DMS79 (cell line): ENCODE measurements at regions not wholly inside any gene's neighbourhood (a gene's known extent, or its start where the extent isn't known, plus 50 kb on each side); places are given as distances from the start of the nearest gene placed in this dataset.
A peak's percentile ranks its signal among the peaks of the same experiment; 100 is the strongest.
"Not testable (repeated sequence)": the region's sequence is repeated elsewhere in the genome, so short reads cannot be mapped to it uniquely, and the experiment has no call there.

Experiments
- DNase-seq: peaks from one replicate; lab custom pipeline; 2025; lab: John Stamatoyannopoulos, UW

DNA sequence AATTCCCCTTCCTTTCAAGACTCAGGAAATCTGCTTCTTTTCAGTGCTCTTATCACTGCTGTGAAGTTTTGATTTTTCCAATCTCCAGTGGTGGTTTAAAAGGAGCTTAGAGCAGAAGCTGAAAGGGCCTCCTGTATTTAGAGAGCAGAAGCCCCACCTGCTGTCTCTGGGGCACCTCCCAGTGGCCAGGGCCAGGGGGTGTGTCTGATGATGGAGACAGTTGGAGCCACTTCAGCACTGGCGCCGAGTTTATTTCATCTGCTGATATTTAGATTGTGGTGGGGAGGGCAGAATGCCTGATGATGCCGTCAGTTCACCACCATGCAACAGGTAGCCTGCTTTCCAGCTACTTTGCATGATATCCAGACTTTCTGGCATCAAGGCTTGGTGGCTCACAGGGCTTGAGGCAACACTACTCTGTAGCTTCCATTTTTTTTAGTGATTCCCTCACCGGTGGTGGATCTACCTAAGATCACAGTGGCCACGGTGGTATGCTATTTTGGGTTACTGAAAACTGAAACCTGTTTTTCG is 371.9 kb downstream of the KCNRG start:
- no peak for DNase-seq

DNA sequence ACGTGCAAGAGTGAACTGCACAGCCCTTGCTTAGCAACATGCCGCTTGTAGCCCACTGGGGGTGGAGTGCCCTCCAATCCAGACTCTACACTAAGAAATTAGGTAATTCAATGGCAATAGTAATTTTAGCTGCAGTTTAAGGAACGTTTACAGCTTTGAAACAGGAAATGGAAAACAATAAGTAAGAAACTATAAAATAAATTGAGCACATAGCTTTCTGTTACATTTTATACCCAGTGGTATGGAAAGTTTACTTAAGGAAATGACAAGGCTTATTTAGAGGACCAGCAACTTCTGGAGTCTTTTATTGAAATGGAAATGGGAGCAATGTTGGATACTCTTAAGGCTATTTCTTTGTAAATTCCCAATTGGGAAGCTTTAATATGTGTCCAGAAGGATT is 373.2 kb downstream of the KCNRG start:
- DNase-seq, result no peak

DNA sequence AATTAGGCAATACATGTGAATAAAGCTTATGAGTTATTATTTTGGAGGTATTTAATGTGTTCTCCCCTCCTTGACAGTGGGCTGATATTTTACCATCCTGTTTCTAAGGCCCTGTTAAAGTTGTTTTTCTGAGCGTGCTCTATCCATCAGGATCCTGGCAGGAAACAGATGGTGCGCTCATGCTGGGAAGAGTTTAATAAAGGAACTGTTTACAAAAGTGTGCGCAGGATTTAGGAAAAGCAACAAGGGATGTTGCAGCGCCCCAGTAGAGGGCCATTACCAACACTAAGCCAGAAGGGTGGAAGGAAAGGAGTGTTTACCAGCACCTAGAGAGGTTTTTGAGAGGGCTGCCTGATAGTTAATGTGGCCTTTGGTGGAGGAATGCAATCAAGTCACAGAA is 374.5 kb downstream of the KCNRG start:
- DNase-seq, result no peak

DNA sequence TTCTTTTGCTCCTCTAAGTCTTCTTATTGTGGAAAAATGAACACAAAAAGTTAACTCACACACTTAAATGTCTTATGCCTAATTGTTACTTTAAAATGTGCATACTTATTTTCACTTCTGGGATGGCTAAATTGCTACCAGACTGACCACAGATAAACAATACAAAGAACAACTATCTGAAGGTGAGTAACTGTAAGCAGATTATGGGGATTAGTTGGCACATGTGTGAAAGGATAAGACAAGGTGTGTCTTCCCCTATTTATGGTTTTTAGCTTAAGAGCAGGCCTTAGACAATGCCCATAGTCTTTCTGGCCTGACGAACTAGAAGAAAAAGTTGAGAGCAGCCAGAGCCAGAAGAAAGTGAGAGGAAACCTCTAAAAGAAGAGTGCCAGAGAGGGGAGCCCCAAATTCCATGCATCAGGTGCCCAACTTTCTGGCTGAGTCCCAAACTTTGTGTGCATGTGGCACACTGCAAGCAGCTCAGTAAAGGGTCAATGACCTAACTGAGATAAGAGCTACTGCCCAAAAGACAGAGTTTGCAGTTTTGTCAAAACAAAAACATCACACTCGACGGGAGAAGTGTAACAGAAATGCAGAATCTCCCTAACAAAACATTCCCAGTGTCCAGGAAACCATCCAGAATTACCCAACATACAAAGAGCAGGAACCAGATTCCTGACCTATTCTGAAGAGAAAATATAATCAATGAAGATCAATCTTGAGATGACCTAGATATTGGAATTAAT is 375.4 kb downstream of the KCNRG start:
- no peak for DNase-seq

DNA sequence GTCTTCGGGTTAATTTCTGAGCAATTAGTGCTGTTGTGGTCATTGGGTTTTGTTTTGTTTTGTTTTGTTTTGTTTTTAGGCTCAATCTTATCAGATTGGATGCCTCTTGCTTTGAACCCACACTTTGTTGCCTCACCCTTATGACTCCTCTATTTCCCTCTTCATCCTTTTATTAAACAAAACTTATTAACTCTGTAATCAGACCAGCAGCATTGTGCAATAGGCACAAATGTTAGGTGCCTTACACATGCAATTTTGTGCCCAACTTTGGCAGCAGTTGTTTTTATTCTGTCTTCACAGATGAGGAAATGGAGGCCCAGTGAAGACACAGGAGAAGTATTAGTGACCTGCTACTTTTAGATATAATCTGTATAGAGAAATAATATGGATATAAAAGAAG is 377.7 kb downstream of the KCNRG start:
- DNase-seq, result no peak

DNA sequence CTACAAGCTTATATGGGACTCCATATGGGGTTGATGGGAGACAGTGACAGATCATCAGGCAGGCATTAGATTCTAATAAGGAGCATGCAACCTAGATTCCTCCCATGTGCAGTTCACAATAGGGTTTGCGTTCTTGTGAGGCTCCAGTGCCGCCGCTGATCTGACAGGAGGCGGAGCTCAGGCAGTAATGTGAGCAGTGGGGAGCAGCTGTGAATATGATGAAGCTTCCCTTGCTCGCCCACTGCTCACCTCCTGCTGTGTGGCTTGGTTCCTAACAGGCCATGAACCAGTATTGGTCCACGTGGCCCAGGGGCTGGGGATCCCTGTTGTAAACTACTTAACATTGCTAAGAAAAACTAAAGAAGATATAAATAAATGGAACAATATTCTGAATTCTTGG is 378.4 kb downstream of the KCNRG start:
- DNase-seq, result no peak

DNA sequence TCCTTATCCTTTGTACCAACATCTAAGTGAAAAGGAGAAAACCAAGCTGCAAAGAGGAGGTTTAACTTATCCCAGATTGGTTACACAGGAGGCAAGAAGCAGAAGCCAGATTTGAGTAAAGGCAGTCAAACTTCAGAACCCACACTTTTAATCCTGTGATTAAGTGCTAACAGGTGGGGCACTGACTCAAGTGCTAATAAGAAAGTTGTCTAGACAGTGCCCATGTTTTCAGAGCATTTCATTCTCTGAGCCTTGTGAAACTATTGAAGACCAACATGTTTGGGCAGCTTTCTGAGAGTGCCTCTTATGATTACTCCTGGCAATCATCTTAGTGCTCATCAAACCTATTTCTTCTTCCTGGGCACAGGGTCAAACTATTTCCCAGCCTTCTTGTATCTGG is 380.8 kb downstream of the KCNRG start:
- peak; percentile 6 for DNase-seq

DNA sequence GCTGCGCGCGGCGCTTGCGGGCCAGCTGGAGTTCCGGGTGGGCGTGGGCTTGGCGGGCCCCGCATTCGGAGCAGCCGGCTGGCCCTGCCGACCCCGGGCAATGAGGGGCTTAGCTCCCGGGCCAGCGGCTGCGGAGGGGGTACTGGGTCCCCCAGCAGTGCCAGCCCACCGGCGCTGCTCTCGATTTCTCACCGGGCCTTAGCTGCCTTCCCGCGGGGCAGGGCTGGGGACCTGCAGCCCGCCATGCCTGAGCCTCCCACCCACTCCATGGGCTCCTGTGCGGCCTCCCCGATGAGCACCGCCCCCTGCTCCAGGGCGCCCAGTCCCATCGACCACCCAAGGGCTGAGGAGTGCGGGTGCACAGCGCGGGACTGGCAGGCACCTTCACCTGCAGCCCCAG is 381.4 kb downstream of the KCNRG start:
- not testable (repeated sequence) for DNase-seq

DNA sequence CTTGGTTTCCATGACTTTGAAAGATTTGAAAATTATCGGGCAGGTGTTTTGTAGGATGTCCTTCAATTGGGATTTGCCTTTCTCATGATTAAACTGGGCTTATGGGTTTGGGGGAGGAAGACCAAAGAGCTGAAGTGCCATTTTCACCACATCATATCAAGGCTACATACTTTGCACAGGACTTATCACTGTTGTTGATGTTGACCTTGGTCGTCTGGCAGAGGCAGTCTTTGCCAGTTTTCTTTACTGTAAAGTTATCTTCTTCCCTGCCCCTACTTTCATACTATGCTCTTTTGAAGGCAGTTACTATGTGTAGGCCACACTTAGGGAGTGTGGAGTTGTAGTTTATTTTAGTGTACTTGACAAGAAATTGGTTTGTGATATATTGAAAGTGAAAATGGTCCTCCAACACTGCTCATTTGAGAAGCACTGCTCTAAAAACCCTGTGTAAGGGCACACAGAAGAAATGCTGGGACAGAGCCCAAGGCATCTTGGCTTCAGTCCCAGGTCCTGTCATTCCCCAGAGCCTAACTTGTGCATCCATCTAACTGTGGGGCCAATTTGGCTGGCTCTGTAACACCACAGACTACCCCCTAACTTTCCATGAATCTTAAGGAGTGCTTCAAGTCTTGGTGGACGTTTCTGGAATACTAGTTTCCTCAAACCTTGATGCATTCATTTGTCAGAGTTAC is 384.9 kb downstream of the KCNRG start:
- no peak for DNase-seq

DNA sequence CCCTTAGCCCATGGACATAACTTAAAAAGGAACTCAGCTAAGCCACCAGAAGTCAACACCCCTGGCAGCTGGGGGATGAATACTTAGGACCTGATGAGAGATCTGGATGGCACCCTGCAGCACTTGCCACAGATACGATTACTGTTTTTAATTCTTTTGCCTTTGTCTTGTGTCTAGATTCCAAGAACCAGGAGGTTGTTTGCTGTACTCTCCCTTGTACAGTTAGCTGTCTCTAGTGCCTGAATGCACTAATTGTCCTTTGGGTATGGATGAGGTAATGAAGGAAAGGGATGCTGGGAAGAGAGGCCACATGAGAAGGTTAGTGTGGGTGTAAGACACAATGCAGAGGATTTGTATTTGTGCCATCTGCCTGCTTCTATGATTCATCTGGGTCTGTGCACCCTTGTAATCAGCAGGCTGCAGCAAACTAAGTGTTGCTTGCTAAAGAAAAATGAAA is 385.8 kb downstream of the KCNRG start:
- no peak for DNase-seq

DNA sequence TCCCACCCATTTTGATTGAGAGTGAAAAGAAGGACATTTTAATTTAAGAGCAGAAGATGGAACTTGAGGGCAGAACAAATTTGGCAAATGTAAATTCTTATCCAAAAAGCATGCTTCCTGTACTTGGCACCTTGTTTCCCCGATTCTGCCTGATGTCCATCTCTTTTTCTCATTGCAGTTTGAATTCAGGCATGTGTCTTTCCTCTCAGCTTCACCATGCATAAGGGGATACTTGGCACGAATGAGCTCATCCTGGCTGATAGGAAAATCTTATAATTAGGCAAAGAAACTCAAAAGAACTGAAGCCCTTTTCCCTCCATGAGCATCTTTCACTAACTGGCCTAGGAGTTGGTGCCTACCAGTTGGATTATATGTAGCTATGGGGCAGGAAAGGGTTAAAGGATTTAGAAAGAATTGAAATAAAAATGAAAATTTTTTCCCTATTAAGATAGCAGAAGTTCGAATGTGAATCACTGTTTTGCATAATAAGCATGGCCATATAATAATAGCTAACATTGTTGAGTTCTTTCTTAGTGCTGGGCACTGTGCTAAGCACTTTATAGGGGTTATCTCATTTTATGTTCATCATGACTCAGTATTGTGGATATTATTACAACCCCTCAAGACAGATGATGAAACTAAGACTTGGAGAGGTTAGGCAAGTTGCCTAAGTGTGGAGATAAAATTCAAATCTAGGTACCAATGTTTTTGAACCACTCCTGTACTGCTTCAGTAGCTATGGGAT is 386.6 kb downstream of the KCNRG start:
- DNase-seq, result no peak

DNA sequence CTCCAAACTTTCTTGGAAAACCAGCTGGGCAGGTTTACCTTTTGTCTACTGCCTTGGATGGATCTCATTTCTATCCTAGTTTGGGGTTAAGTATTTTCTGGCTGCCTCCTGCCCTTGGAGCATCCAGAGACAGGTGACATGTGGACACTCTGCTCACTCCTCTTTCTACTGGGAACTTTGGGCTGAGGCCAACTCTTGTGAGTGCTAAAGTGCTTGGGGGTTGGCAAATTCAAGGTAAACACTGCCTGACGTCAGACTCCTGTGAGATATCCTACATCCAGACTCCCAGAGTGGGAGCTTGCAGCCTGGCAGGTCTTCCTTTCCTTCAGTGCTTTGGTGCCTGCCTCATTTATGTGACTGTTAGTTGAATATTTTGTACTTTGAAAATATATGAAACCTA is 388.1 kb downstream of the KCNRG start:
- DNase-seq, result peak; percentile 8

DNA sequence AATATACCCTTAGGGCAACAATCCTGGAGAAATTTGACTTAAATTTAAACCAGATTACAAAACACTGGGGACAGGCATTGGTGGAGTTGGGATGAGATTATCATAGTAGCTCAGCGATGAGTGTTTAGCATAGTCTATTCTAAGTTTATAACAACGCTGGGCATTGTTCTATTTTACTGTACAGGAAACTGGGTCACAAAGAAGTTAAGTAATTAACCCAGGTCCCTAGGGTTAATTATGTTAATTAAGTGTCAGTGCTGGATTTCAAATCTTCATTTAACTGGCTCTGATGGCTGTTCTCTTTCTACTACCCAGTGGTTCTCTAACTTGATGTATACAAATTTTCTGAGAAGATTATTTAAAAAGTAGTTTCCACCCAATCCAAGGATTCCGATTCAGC is 388.9 kb downstream of the KCNRG start:
- DNase-seq, result no peak

DNA sequence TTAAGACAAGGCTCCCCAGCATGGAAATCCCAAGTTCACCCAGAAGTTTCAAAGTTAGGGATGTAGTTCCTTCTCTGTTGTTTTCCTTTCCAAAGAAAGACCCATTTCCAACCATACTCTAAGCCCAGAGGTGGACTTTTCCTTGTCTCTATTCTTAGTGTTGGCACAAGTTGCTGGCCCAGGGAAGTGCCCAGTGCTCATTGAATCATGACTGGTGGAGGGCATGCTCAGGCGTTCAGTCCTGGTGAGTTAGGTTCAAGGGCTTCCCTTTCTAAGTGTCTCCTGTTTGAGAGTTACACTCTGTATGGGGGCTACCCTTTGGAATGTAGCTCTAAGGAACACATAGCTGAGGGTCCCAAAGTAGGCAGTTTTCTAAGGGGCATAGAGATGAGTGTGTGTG is 389.5 kb downstream of the KCNRG start:
- no peak for DNase-seq

DNA sequence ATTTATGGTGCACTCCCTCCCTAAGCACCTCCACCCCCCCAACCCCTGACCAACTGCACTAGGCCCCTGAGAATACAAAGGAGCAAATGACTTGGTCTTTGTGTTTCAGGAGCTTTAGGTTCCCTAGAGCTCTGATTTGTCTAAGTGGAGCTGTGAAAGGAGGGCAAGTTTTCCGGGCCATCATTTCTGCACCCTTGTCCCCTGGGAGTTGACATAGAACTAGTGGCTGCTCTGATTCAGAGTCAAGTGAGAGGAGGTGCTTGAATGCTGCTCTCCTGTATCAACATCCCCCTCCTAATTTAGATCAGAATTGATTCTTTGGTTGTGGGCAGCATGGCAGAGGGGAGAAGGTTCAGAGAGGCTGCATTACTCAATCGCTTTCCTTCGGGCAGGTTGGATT is 391.6 kb downstream of the KCNRG start:
- no peak for DNase-seq

DNA sequence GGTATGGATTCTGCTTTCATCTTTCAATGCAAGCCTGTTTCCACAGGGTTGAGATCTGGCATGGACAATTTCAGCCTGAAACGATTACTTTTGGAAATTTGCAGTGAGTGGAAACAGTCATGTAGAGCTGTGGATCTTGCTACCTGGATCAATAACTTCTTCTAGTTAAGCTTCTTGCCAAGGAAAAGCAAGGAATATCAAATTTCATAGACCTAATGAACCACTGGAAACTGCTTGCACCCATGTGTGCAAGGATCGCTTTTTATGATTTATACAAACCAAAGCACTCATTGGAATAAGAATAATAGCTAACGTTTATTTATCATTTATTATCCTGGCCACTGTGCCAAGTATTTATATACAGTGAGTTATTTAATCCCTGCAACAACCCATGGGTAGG is 392.8 kb downstream of the KCNRG start:
- no peak for DNase-seq

DNA sequence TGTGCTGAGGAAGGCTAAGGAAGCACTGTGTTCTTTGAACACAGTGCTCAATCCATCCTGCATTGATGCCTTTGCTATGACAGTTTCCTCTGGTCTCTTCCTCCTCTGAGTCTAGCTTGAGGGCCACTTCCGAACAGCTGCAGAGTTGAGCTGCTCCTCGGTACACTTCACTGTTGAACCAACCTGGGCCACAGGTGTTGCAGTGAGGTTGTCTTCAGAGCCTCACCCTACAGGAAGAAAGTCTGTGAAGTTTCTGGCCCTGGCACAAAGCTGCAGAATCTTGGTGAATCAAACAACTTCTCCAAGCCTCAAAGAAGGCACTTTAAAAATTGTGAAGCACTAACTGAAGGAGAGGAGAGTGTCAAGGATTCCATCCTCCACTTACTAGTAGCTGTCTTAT is 394.0 kb downstream of the KCNRG start:
- DNase-seq, result no peak

DNA sequence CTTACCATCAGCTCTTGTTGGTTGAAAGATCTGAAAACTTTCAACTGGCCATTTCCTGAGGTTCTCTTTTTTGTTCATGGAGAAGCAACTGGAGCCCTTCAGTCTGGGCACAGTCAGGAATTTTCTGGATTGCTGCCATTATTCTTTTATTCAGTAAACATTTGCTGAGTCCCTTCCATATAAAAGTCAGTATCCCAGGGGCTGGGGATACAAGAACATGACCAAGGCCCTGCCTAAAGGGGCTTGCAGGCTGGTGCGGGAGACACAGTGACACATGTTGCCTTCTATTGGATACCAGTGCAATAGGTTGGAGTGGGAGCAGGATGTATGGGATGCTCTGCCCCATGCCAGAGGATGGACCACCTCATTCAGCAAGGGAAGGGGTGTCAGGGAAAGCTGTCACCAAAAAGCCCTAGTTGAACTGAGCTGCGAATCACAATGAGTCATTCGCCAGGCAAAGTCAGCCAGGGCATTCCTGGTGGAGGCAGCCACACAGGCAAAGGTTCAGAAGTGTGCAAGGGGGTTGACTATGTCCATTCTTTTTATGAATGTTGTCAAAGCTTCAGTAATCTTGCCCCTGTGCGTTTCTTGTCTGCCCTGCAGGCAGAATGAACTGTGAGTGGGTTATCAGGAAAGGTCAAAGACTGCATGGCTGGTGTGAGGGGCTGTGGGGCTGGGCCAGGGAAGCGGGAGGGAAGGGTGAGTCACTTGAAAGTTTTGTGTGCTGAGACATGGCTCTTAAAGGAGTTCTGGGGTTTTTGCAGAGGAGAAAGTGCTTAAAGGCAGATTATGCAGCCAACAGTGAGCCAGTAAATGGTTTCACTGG is 395.9 kb downstream of the KCNRG start:
- no peak for DNase-seq

DNA sequence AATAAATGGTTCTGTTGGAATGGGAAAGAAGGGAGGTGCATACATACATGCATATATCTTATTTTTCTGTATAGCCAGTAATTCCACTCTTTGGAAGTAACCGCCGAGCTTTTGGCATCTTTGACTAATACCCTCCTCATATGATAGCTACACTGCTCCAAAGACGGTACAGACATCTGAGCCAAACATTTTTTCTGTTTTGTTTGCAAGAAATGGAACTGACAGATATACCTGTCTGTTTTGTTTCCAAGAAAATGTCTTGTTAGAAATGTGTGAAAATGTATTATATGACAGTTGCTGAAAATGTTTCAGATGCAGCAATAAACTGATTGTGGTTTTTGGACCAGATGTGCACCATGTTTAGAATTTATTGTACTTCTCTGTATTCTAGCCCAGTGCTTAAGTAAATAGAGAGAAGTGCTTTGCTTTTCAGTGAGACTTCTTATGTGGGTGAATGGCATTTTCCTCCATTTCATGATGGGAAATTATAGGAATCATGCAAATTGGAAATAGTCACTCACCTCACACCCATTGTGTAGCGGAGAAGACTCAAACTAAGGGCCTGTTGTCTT is 396.9 kb downstream of the KCNRG start:
- no peak for DNase-seq

DNA sequence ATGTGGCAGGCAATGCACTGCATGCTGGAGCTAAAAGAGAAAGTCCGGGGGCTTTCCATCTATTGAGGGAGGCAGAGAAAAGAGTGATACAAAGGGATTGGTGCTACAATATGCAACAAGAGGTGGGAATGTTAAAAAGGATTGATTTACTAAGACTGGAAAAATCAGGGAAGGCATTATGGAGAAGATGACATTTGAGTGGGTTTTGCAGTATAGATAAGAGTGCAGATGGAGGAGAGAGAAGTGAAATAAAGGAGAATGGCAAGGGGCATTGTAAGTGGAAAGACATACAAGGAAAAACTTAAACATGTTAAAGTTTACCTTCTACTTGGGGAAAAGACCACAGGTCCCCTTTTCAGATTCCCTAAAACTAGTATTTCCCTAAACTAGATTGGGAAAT is 399.4 kb downstream of the KCNRG start:
- DNase-seq, result no peak

DNA sequence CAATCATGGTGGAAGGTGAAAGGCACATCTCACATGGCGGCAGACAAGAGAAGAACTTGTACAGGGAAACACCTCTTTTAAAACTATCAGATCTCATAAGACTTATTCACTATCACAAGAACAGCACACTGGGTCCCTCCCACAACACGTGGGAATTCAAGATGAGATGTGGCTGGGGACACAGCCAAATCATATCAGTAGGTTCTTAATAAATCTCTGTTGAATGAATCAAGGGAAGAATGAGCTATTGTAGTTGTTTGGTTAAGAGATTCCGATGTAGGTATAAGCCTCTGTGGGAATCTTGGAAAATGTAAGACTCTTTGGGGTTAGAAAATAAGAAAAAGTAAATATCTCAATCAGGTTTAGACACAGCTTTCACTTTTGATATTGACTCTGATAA is 400.2 kb downstream of the KCNRG start:
- no peak for DNase-seq

DNA sequence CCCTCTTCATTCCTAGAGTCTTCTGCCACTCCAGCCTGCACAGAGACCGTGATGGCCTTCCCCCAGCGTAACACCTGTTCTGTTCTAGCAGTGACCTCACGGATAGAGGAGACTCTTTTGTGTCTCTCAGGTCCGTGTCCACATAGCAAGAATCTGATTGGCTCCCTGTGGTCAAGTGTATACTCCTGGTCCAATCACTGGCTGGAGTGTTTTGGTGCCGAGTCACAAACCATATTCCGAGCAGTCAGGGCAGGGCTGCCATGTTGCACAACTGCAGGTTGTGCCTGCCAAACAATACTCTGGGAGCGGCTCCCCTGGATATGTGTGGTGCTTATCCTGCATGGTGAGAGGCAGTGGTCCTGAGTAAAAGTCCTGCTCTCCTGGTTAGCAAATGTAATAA is 402.4 kb downstream of the KCNRG start:
- DNase-seq, result no peak
